ENCODE measurements at regions not wholly inside any gene's neighbourhood (a gene's known extent, or its start where the extent isn't known, plus 50 kb on each side); places are given as distances from the start of the nearest gene placed in this dataset.

GRCh38 chr11:93963072-93963471, 58.1 kb upstream of the HEPHL1 start:
- no peak for TF ChIP-seq POLR2A (IDR thresholded peaks at IDR 0.05; ENCODE audit: low read length)
- no peak for TF ChIP-seq GATA1 (IDR thresholded peaks at IDR 0.05; ENCODE audit: low read depth, low read length)
